ENCODE measurements at regions not wholly inside any gene's neighbourhood (a gene's known extent, or its start where the extent isn't known, plus 50 kb on each side); places are given as distances from the start of the nearest gene placed in this dataset.

DNA sequence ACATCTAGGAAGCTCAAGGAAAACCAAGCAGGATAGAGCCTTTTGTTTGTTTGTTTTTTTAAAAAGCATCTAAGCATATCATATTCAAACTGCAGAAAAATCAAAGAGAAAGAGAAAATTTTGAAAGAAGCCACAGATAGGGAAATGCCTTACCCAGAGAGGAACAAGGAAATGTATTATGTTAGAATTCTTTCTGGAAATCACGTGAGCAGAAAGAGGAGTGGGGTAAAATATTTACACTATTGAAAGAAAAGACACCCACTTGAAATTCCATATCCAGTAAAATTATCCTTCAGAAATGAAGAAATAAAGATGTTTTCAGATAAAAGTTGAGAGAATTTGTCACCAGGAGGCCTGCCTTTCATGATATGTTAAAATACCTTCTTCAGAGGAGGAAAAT, 775.7 kb upstream of the IGFBP3 start:
- in situ Hi-C loops (cut with HindIII; ENCODE audit: low sequenced_read_pairs): no loop called here

DNA sequence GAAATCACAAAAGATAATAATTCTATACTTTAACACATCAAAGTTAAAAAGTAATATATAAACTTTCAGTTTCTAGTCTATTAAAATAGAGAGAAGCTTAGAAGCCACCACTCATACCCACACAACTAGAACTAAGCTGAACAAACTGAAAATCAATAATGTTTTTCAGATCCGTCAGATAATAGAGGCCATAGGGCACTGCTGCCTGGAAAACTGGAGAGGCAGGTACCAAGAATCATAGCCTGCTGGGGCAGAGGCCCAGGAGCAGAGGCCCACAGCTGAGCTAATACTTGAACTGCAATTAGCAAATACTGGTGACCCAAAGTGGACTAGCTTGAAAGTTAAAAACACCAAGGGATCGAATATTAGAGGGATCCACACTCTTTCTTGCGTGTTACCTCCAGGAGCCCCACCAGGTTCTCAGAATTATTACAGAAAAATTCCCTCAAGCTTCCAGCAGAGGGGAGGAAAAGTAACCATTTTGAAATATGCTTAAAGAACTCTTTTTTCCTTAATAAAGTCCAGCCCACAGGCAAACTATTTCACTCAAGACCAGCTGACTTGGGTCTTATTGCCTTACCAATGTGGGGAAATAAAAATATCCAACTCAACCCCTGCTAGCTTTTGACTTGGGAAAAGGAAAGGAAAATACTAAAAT, 774.1 kb upstream of the IGFBP3 start:
- in situ Hi-C loops (cut with HindIII; ENCODE audit: low sequenced_read_pairs): no loop called here

DNA sequence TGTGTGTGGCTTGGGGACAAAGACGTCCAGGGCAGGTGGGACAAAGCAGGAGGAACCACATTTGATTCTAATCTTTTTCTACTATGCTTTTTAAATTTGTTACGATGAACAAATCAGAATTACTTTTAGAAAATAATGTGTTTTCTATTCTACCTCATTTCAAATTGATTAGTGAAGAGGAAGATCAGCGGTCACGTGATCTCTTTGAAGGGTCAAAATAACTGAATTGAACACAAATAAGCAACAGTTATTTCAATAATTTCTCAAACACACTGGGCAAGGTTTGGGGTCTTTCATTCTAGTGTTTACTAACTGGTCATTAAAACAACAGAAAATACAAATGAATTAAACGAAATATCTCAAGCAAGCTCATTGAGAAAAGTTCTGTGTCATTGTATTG, 773.0 kb upstream of the IGFBP3 start:
- in situ Hi-C loops (cut with HindIII; ENCODE audit: low sequenced_read_pairs): no loop called here

DNA sequence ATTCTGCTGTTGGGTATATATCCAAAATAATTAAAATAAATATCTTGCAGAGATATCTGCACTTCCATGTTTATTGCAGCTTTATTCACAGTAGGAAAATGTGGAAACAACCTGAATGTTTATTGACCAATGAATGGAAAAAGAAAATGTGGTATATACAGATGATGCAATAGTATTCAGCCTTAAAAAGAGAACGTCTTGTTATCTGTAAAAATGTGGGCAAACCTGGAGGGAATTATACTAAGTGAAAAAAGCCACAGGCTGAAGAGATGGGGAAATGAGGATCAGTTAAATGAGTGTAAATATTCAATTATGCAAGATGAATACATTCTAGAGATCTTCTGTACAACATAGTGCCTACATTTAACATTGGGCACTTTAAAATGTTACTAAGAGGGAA, 766.1 kb upstream of the IGFBP3 start:
- in situ Hi-C loops (cut with HindIII; ENCODE audit: low sequenced_read_pairs): no loop called here

DNA sequence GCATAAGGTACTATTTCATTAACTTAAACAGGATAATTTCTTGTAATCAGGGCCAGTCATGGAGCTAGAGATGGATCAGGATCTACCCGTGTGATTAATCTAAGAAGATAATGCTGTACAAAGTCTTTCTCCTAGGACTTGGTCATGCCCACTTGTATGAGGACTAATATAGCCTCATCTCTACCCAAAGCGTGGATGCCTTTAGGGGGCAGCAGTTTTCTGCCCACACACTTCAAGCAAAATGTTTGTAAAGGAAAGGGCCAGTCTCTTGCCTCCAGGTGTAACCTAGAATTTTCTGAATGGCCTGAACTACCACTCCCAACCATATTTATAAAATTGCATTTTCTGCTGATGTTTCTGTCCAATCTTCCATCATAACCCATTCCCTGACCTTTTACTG, 764.0 kb upstream of the IGFBP3 start:
- in situ Hi-C loops (cut with HindIII; ENCODE audit: low sequenced_read_pairs): no loop called here

DNA sequence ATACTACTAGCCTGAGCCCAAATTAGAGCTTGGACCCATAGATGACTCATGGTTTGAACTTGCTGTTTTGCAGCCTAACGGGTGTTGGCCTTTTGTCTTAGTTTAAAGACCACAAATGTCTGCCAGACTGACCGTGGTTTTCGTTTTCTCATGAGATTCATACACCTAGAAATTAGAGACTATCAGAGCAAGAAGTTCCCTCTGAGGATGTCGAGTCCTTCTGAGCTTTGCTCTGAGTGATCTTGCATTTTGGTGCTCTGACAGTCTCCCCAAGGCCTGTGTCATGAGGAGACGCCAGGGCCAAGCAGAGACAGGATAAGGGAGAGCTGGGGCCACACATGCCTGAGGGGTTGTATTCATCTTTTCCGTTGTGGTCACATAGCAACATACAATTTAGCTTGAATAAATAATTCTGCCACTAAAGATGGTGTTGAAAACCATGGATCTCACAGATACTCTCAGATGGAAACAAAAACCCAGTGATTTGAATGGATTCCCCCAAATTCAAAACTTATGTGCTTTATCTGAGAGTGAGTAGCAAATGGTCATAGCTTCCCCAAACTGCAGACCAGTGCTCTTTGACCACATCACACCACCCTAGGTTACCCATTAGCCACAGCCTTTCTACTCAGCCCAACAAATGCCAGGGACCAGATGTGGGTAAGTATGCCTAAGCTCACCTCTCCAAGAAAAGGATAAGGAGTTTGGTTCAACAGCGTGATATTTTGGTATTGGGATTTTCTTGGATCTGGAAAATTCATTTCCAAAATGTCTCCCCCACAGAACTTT, 762.0 kb upstream of the IGFBP3 start:
- in situ Hi-C loops (cut with HindIII; ENCODE audit: low sequenced_read_pairs): no loop called here

DNA sequence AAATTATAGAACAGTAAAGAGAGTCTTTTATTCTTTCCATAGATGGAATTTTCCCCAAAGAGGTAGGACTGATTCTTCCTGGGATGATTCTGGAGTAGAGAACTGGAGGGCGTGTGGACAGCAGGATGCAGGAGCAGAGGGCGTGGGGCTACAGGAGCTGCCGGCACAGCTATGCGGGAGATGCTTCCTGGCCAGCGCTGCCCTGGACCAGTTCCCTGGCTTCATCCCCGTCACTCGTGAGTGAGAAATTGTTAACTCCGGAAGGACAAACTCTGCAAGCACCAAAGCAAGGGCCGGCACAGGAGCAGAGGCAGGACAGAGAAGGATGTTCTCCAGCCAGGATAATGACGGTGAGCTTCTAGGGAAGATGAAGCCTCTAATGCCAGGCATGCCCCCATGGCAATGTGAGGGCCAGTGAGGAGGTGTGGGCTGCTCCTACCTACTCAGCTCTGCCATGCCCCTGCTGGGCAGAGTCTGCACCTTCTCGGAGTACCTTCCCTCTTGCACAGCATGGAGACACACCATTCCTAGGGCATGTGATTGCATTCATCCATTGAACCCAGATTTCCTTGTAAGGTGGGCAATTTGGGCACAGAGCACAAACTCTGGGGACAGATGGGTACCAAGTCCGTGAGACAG, 760.9 kb upstream of the IGFBP3 start:
- in situ Hi-C loops (cut with HindIII; ENCODE audit: low sequenced_read_pairs): no loop called here

DNA sequence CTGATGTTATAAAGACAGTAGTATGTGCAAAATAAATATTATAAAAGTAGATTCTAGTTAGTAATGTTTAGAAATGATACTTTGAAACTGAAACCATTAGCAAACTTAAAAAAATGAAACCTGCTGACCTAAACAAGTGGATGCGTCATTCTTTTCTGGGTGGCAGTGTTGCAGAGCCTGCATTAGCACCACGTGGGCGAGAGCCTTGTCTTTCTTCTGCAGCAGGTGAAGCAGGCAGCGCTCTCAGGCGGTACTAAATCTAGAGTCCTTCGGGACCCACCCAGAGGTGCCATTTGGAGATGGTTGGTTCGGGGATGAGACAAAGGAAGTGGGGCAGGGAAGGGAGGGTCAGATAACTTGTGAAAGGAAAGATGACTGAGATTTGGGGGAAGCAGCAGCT, 759.1 kb upstream of the IGFBP3 start:
- in situ Hi-C loops (cut with HindIII; ENCODE audit: low sequenced_read_pairs): no loop called here

DNA sequence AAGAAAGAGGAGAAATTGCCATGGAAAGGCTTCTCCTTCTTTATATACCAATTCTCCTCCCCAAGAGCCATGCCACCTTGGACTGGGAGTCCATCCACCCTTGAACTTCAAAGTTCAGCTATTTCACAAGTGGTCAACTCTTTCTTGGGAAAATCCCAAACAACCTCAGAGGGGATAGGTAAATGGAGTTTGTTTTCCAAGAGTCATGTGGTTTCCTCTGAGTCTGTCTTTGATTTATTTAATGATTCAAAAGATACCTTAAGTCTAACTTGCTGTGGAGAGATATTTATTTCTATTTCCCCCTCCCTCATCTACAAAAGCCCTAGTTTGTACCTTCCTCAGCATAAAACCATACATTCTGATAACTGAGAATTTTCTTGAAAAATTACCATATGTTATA, 758.6 kb upstream of the IGFBP3 start:
- in situ Hi-C loops (cut with HindIII; ENCODE audit: low sequenced_read_pairs): no loop called here

DNA sequence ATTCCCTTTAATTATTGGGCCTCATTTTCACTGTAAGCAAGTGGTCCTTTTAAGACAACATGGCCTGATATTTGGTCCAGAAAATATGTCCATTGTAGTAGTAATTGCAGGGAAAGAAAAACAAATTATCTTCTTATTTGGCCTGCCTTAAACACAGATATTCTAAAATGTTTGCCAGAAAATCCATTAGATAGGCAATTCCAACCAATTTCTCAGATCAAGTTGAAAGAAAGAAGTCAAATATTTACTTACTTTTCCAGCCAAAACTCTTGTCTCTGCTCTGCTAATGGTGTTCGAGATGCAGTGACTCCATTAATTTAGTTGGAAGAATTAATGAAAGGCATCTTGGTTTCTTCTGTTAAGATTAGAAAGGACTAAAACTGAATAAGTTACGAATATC, 757.3 kb upstream of the IGFBP3 start:
- in situ Hi-C loops (cut with HindIII; ENCODE audit: low sequenced_read_pairs): no loop called here

DNA sequence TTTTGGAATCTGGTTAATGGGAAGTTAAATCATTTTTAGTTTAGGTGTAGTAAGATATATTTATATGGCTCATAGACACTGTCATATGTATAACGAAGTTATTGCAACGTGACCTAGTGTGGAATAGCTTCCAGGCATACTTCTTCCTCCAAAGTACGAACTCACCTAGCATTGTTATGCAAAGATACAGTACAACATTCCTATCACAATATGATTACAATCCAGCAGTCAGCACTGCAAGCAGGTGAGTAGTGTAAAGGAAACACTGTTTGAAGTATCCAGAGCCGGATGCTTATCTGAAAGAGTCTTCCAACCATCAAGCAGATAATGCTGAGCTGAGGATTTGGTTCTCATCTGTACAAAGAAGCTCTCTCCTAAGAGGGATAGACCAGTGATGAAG, 754.4 kb upstream of the IGFBP3 start:
- in situ Hi-C loops (cut with HindIII; ENCODE audit: low sequenced_read_pairs): no loop called here

DNA sequence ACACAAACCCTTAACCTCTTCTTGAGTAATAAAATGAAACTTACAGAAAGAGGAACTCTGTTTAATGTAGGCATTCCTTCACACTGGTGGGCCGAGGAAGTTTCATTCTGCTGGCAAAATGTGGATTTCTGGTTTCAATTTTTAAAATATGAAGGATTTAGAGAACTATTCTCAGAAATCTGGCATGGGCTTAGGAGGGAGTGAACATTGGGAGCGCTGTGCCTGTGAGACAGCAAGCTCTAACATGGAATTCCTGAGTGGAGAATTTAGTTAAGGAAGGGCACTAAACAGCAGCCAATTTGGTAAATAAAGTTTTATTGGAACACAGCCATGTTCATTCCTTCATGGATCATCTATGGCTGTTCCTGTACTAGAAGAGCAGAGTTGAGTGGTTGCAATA, 751.8 kb upstream of the IGFBP3 start:
- in situ Hi-C loops (cut with HindIII; ENCODE audit: low sequenced_read_pairs): no loop called here

DNA sequence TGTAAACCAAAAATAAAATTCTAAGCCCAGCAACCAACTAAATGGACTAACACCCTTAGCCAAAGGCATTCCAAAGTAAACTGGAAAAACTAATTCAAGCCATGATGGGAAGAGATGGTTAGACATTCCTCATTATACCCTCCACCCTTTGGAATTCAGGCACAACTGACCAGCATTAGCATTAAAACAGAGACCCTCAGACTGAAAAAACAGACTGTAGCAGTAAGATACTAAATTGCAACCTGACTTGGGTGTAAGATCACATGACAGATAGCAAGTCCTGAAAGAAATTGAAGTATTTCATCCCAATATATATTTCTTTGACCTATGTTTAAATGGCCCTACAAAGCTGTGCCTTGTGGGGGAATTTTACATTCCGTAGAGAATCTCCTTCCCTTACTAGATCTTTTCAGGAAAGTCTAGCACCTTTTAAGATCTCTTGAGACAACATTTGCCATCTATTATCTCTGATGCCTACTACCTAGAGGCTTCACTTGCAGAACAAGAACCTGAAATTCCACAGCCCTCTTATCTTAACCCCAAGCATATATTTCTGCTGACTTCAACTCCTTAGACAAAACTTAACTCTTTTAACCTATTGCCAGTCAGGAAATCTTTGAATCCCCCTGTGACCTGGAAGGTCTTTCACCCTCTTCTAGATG, 750.2 kb upstream of the IGFBP3 start:
- in situ Hi-C loops (cut with HindIII; ENCODE audit: low sequenced_read_pairs): no loop called here

DNA sequence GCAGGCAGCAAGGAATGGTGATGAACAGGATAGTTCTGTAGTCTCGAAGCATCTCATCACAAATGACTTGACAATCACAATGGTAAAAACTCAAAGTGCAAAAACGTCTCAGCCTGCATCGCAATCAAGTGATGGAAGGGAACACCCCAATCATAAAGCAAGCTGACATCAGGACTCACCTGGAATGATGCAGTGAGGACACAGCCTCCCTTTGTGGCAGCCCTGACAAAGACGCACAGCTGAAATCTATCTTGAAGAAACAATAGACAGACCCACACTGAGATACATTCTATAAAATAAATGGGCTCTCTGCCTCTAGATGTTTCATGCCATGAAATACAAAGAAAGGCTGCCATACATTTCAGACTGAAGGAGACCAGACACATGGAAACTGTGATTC, 748.0 kb upstream of the IGFBP3 start:
- in situ Hi-C loops (cut with HindIII; ENCODE audit: low sequenced_read_pairs): no loop called here

DNA sequence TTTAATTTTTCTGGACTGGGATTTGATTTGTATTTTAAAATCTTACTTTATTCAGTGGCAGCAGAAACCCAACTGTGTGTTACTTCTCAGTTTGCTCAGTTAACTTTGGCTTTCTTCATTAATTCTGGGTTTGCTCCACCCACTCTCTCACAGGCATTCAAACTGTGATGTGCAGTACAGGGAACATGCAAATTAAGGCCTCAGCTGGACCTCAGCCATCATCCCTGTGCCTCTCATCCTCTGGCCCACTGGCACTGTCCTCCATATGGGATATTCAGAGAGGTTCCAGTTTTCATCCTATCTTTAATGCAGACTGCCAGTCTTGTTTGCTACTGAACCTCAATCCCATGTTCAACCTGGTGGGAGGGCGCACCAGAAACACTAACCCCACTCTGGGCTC, 743.4 kb upstream of the IGFBP3 start:
- in situ Hi-C loops (cut with HindIII; ENCODE audit: low sequenced_read_pairs): no loop called here

DNA sequence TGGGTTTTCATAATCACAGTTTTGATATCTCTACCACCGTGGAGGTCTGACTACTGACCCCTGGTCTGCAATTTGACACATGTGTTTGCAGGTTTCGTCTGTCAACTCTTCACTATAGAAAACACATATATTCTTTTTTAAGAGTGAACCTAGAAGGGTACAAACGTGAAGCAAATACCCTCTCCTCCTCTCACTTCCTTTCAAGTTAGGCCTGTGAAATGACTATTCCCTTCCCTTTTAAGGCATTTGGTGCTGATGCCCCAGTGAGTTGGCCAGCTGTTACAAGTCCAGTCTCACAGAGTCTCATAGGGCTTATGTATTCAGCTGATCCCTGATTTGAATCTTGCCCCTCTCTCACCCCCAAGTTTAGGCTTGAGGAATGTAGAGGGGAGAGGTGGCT, 742.0 kb upstream of the IGFBP3 start:
- in situ Hi-C loops (cut with HindIII; ENCODE audit: low sequenced_read_pairs): no loop called here

DNA sequence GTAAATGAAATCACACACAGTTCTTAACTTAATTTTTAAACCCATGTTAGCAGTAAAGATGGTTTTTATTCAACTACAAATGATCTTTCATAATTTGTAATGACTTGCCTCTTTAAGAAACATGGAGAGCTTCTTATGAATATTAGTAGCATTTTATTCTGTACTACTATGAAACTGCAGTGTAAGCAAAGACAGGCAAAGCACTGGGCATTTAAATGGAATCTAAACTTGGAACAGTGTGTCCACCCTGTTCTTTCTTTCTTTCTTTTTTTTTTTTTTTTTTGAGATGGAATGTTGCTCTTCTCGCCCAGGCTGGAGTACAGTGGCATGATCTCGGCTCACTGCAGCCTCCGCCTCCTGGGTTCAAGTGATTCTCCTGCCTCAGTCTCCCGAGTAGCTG, 740.4 kb upstream of the IGFBP3 start:
- in situ Hi-C loops (cut with HindIII; ENCODE audit: low sequenced_read_pairs): no loop called here

DNA sequence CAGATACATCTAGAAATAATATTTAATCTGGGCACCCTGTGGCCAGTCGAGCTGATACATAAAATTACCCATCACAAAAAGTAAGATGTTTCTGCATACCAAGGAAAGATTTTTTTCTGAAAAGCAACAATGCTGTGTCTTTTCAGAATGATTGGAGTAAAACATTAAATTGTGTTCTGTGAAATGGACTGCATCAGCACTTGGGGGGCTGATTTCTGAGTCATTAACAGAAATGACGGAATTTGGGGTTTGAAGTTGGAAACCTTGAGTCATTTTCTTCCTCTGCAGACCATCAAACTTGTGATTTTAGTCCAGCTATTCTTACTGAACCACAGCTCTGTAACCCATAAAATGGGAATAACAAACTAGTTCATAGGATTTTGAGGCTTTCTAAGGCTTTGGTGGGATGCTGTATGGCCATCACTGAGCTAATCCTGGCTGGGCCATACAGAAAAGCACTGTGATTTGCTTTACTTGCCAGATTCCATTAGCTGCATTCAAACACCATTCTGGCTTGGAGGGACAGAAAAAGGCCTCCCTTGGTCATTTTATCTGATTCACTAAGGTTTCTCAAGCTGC, 739.4 kb upstream of the IGFBP3 start:
- in situ Hi-C loops (cut with HindIII; ENCODE audit: low sequenced_read_pairs): no loop called here

DNA sequence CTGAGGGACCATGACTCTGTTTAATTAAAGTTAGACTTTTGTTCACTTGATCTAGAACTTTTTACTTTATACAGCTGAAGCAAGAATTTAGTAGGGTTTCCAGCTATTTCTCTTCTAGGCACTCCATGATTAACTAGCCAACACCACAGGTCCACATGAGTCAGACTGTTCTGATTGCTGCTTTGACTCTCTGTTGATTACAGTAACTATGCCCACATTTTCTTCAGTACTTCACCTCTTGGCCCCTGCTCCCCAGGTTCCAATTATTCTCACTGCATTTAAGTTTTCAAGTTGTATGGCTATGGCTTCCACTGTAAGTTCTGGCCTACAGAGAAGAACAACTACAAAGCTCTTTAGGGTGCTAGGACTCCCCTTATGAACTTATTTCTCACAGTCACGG, 737.2 kb upstream of the IGFBP3 start:
- in situ Hi-C loops (cut with HindIII; ENCODE audit: low sequenced_read_pairs): no loop called here

DNA sequence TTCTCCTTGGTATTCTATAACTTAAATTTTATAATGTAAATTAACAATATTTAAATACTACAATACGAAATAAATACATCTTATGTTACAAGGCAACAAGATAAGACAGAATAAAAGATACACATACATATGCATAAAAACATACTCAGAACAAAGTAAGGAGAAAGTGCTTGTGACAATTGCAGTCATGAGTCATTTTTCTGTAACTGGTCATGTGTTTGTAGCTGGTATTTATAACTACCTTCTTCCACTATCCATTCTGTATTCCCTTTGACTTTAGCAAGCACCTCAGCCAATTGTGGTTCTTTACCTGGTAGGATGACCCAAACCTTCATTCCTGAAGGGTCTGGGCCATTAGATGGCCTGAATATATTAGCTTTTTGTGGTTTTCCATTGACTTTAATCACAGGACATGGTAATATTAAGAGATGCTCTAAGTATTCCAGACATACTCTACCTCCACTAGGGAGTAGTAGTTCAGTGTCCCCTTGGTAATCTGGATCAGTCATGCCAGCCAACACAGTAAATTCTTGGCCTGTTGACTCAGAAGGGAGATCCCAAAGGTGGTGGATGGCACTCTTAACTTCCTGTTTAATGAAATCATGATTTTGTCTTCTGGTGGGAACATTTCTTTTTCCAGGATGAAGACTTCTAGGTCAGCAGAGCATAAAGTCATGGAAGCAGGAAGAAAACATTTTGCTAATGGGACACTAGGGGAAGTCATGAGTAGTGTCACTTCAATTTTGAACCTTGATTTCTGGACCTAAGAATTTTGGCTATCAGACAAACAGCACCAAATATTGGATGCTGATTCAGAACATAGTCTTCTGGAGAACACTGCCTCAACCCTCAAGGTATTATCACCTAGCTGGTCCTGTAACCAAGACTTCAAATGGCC, 733.7 kb upstream of the IGFBP3 start:
- in situ Hi-C loops (cut with HindIII; ENCODE audit: low sequenced_read_pairs): no loop called here
